AG20443 (cell line): ENCODE measurements at regions not wholly inside any gene's neighbourhood (a gene's known extent, or its start where the extent isn't known, plus 50 kb on each side); places are given as distances from the start of the nearest gene placed in this dataset.

Source experiments
- DNase-seq: peaks from one replicate; pipeline ENCODE4 v3.0.0; 2012; ENCODE audit warnings: low spot score, mixed read lengths

- no peak for DNase-seq
Observed at GRCh38 chr10:130486906-130487305, 350.7 kb downstream of the GLRX3 start.

GRCh38 chr10:130487566-130487965 is 351.4 kb downstream of the GLRX3 start:
- no peak for DNase-seq

- no peak for DNase-seq
Observed at GRCh38 chr10:130489891-130490290, 353.7 kb downstream of the GLRX3 start.

GRCh38 chr10:130491011-130491692 is 355.0 kb downstream of the GLRX3 start:
- no peak for DNase-seq

GRCh38 chr10:130491693-130492050 is 355.5 kb downstream of the GLRX3 start:
- DNase-seq, result no peak

GRCh38 chr10:130492266-130492934 is 356.2 kb downstream of the GLRX3 start:
- no peak for DNase-seq

GRCh38 chr10:130493021-130493420 is 356.8 kb downstream of the GLRX3 start:
- DNase-seq, result no peak

- DNase-seq, result no peak
Observed at GRCh38 chr10:130493446-130494145, 357.4 kb downstream of the GLRX3 start.

- no peak for DNase-seq
Observed at GRCh38 chr10:130495116-130495862, 359.1 kb downstream of the GLRX3 start.

- no peak for DNase-seq
Observed at GRCh38 chr10:130495891-130496636, 359.9 kb downstream of the GLRX3 start.

GRCh38 chr10:130497056-130498010 is 361.1 kb downstream of the GLRX3 start:
- no peak for DNase-seq

GRCh38 chr10:130498042-130498441 is 361.9 kb downstream of the GLRX3 start:
- DNase-seq, result no peak

GRCh38 chr10:130498934-130499333 is 362.7 kb downstream of the GLRX3 start:
- no peak for DNase-seq

GRCh38 chr10:130499541-130499940 is 363.4 kb downstream of the GLRX3 start:
- no peak for DNase-seq

GRCh38 chr10:130500261-130501000 is 364.2 kb downstream of the GLRX3 start:
- DNase-seq, result no peak

- no peak for DNase-seq
Observed at GRCh38 chr10:130507461-130507860, 371.3 kb downstream of the GLRX3 start.

GRCh38 chr10:130509881-130510689 is 373.9 kb downstream of the GLRX3 start:
- no peak for DNase-seq

GRCh38 chr10:130510755-130511154 is 374.6 kb downstream of the GLRX3 start:
- DNase-seq, result no peak

- DNase-seq, result no peak
Observed at GRCh38 chr10:130511766-130512165, 375.6 kb downstream of the GLRX3 start.
